Esophagus squamous epithelium (tissue), 5 donors: ENCODE measurements at regions not wholly inside any gene's neighbourhood (a gene's known extent, or its start where the extent isn't known, plus 50 kb on each side); places are given as distances from the start of the nearest gene placed in this dataset.

Source experiments
- DNase-seq: peaks from one replicate; lab custom pipeline; 2025; lab: John Stamatoyannopoulos, UW
- H3K27ac ChIP-seq, 4 donors: fragments of 200-600 bp; sonication (generic); one replicate each; pipeline ENCODE4 v1.5.1; 2016 to 2019; ENCODE audit warnings: mild to moderate bottlenecking in 1 of 4
- H3K27me3 ChIP-seq, 4 donors: fragments of 200-600 bp; sonication (generic); 1 replicate in 3 of 4; 2 replicates in 1 of 4; pipeline versions ENCODE4 v1.5.1 to v1.6.0; 2017 to 2021; ENCODE audit warnings: antibody characterized with exemption in 1 of 4
- H3K36me3 ChIP-seq, 3 donors: fragments of 200-600 bp; sonication (generic); one replicate each; pipeline ENCODE4 v1.5.1; 2016 to 2019
- H3K4me1 ChIP-seq, 3 donors: fragments of 200-600 bp; sonication (generic); one replicate each; pipeline ENCODE4 v1.5.1; 2017 to 2019
- H3K4me3 ChIP-seq, 4 donors: fragments of 200-600 bp; sonication (generic); 1 replicate in 3 of 4; 2 replicates in 1 of 4; pipeline ENCODE4 v1.5.1; 2016 to 2019; ENCODE audit warnings: mild to moderate bottlenecking in 2 of 4, moderate library complexity in 1 of 4
- H3K9me3 ChIP-seq, 3 donors: fragments of 200-600 bp; sonication (generic); one replicate each; pipeline ENCODE4 v1.5.1; 2016 to 2019
- POLR2A ChIP-seq, 4 donors: fragments of 450-650 bp; IDR thresholded peaks; one replicate each; pipeline ENCODE4 v1.6.1; 2017; ENCODE audit warnings: antibody characterized with exemption in 4 of 4, mild to moderate bottlenecking in 4 of 4, moderate library complexity in 3 of 4
- WGBS, 2 donors: methylation state at CpG; one replicate each; pipeline ENCODE4 v1.1.5; 2018; 5-methylcytosine and 5-hydroxymethylcytosine counted together
- intact Hi-C: fragments of 100-400 bp; cut with DNase I; formaldehyde crosslinking; loops from one replicate; pipeline ENCODE4 v1.15.0; 2022
- TF ChIP-seq, protein P1 (sequence below), 6 experiments: fragments of 450-650 bp in 4 of 6; fragments of 200-600 bp in 2 of 6; sonication (generic) in 2 of 6; IDR thresholded peaks; one replicate each; pipeline ENCODE4 v1.5.1; 2016 to 2019; ENCODE audit warnings: antibody characterized with exemption in 6 of 6, mild to moderate bottlenecking in 4 of 6, moderate library complexity in 4 of 6
- donor health status: DM: yes; HTN: yes; CAD: no.

- Histone ChIP-seq H3K4me3 (peak overlapping the region in 2 of 4 donors; percentile 28 to 56), H3K36me3 (no peaks in the 10 kb centered on the region), H3K4me1 (peaks cover 20 to 44% (median 35%) of the 10 kb centered on the region in 3 donors), H3K27ac (peak overlapping the region in 2 of 4 donors; percentile 66 to 76), H3K9me3 (no peaks in the 10 kb centered on the region), H3K27me3 (no peaks in the 10 kb centered on the region)
- DNase-seq: no peak
- 48 to 53% methylated on average over 13 of the region's 13 CpGs for WGBS, 2 donors
- TF ChIP-seq, protein P1, sequence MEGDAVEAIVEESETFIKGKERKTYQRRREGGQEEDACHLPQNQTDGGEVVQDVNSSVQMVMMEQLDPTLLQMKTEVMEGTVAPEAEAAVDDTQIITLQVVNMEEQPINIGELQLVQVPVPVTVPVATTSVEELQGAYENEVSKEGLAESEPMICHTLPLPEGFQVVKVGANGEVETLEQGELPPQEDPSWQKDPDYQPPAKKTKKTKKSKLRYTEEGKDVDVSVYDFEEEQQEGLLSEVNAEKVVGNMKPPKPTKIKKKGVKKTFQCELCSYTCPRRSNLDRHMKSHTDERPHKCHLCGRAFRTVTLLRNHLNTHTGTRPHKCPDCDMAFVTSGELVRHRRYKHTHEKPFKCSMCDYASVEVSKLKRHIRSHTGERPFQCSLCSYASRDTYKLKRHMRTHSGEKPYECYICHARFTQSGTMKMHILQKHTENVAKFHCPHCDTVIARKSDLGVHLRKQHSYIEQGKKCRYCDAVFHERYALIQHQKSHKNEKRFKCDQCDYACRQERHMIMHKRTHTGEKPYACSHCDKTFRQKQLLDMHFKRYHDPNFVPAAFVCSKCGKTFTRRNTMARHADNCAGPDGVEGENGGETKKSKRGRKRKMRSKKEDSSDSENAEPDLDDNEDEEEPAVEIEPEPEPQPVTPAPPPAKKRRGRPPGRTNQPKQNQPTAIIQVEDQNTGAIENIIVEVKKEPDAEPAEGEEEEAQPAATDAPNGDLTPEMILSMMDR (IDR thresholded peaks at IDR 0.05): no peak
- no peak for TF ChIP-seq POLR2A (IDR thresholded peaks at IDR 0.05)
- intact Hi-C loops: no loop called here
Observed at GRCh38 chr16:14002416-14002990, 68.6 kb upstream of the MRTFB start.

GRCh38 chr16:14003074-14003570, 68.0 kb upstream of the MRTFB start:
- 5 to 13% methylated on average over 12 to 14 of the region's 15 CpGs for WGBS, 2 donors
- Histone ChIP-seq H3K9me3 (no peaks in the 10 kb centered on the region), H3K27me3 (no peaks in the 10 kb centered on the region), H3K36me3 (no peaks in the 10 kb centered on the region), H3K4me1 (peaks cover 20 to 43% (median 34%) of the 10 kb centered on the region in 3 donors), H3K27ac (peak overlapping the region; percentile 47 to 76 (median 64)), H3K4me3 (peak overlapping the region in 3 of 4 donors; percentile 28 to 56 (median 29))
- intact Hi-C loops: no loop called here
- TF ChIP-seq POLR2A (IDR thresholded peaks at IDR 0.05): no peak
- TF ChIP-seq, protein P1 (IDR thresholded peaks at IDR 0.05): peak in 2 of 6 experiments; percentile 22 to 34
- no peak for DNase-seq

DNA sequence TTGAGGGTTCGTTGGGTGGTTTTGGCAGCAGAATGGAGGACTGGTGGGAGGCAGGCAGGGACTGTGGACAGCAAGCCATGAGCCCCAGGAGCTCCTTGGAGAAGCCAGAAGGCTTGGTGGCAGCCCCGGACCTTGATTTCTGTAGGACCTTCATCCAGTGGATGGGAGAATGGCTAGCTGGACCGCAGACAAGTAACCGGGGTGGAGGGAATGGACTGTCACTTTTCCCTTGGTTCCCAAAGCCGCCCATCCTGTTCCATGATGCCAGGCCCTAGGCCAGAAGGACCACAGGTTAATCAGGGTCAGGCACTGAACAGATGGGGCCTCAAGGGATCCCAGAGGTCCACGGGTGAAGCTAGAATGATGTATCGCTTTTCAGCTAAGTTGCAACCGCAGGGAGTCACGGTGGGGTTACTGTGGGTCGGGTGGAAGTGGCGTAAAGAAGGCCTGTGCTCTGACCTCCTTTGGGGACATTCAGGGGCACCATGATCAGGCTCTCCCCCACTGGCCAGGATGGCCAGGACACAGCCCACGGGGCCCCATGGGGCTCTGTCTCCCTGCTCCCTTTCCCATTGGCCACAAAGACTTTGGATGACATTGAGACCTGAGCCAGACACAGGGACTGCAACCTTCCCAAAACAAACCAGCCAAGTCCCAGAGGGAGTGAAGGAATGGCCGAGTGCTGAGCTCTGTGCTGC, 66.9 kb upstream of the MRTFB start:
- Histone ChIP-seq H3K9me3 (no peaks in the 10 kb centered on the region), H3K27ac (peak overlapping the region; percentile 47 to 76 (median 64)), H3K4me1 (peaks cover 20 to 43% (median 28%) of the 10 kb centered on the region in 3 donors), H3K4me3 (no peak overlapping the region), H3K27me3 (no peaks in the 10 kb centered on the region), H3K36me3 (no peaks in the 10 kb centered on the region)
- 73 to 75% methylated on average over 9 to 11 of the region's 13 CpGs for WGBS, 2 donors
- intact Hi-C loops: no loop called here
- DNase-seq: no peak
- no peak for TF ChIP-seq POLR2A (IDR thresholded peaks at IDR 0.05)
- TF ChIP-seq, protein P1 (IDR thresholded peaks at IDR 0.05): no peak

- H3K36me3 ChIP-seq: no peaks in the 10 kb centered on the region
- 0 to 51% methylated on average over 1 to 2 of the region's 2 CpGs for WGBS, 2 donors
- H3K4me1 ChIP-seq: peaks cover 20 to 43% (median 28%) of the 10 kb centered on the region in 3 donors
- H3K4me3 ChIP-seq: no peak overlapping the region
- intact Hi-C loops: no loop called here
- H3K27me3 ChIP-seq: no peaks in the 10 kb centered on the region
- TF ChIP-seq, protein P1 (IDR thresholded peaks at IDR 0.05): no peak
- TF ChIP-seq POLR2A (IDR thresholded peaks at IDR 0.05): no peak
- no peaks in the 10 kb centered on the region for H3K9me3 ChIP-seq
- DNase-seq: no peak
- peak overlapping the region; percentile 15 to 76 (median 60) for H3K27ac ChIP-seq
Observed at GRCh38 chr16:14004729-14005315, 66.3 kb upstream of the MRTFB start.

GRCh38 chr16:14005335-14005734, 65.8 kb upstream of the MRTFB start:
- H3K27me3 ChIP-seq: no peaks in the 10 kb centered on the region
- H3K27ac ChIP-seq: peak overlapping the region; percentile 15 to 76 (median 60)
- TF ChIP-seq, protein P1 (IDR thresholded peaks at IDR 0.05): no peak
- no peak for TF ChIP-seq POLR2A (IDR thresholded peaks at IDR 0.05)
- H3K4me1 ChIP-seq: peaks cover 20 to 43% (median 28%) of the 10 kb centered on the region in 3 donors
- H3K4me3 ChIP-seq: no peak overlapping the region
- no peak for DNase-seq
- intact Hi-C loops: no loop called here
- H3K36me3 ChIP-seq: no peaks in the 10 kb centered on the region
- WGBS, 2 donors: 92 to 100% methylated on average over 5 to 6 of the region's 6 CpGs
- H3K9me3 ChIP-seq: no peaks in the 10 kb centered on the region
